ENCODE measurements at regions not wholly inside any gene's neighbourhood (a gene's known extent, or its start where the extent isn't known, plus 50 kb on each side); places are given as distances from the start of the nearest gene placed in this dataset.
"Not testable (repeated sequence)": the region's sequence is repeated elsewhere in the genome, so short reads cannot be mapped to it uniquely, and the experiment has no call there.

- DNase-seq (no peak), ATAC-seq (no peak)
- intact Hi-C loops (cut with DNase I, micrococcal nuclease): no loop called here
Observed at GRCh38 chr11:114914231-114915005, 236.1 kb downstream of the NXPE2 start.

GRCh38 chr11:114915871-114916805 is 237.8 kb downstream of the NXPE2 start:
- ATAC-seq (no peak), DNase-seq (no peak)
- intact Hi-C loops (cut with DNase I, micrococcal nuclease): no loop called here

GRCh38 chr11:114918286-114918685 is 240.0 kb downstream of the NXPE2 start:
- DNase-seq: no peak
- intact Hi-C loops (cut with DNase I, micrococcal nuclease): no loop called here
- ATAC-seq: no peak

GRCh38 chr11:114921697-114922096 is 243.4 kb downstream of the NXPE2 start:
- no peak for ATAC-seq
- intact Hi-C loops (cut with DNase I, micrococcal nuclease): no loop called here
- no peak for DNase-seq

- intact Hi-C loops (cut with DNase I, micrococcal nuclease): no loop called here
- DNase-seq (no peak), ATAC-seq (no peak)
Observed at GRCh38 chr11:114924042-114924441, 245.7 kb downstream of the NXPE2 start.

GRCh38 chr11:114925591-114925990 is 247.3 kb downstream of the NXPE2 start:
- ATAC-seq (no peak), DNase-seq (no peak)
- intact Hi-C loops (cut with DNase I, micrococcal nuclease): no loop called here

- intact Hi-C loops (cut with DNase I, micrococcal nuclease): no loop called here
- DNase-seq: no peak
- ATAC-seq: no peak
Observed at GRCh38 chr11:114928260-114928870, 250.0 kb downstream of the NXPE2 start.

- ATAC-seq: no peak
- intact Hi-C loops (cut with DNase I, micrococcal nuclease): no loop called here
- DNase-seq: no peak
Observed at GRCh38 chr11:114929351-114930000, 251.1 kb downstream of the NXPE2 start.

GRCh38 chr11:114938799-114939198 is 260.5 kb downstream of the NXPE2 start:
- DNase-seq: no peak
- ATAC-seq: no peak
- intact Hi-C loops (cut with DNase I, micrococcal nuclease): no loop called here

- no peak for ATAC-seq
- intact Hi-C loops (cut with DNase I, micrococcal nuclease): no loop called here
- DNase-seq: no peak
Observed at GRCh38 chr11:114942207-114942606, 263.9 kb downstream of the NXPE2 start.

- ATAC-seq: no peak
- intact Hi-C loops (cut with DNase I, micrococcal nuclease): no loop called here
- no peak for DNase-seq
Observed at GRCh38 chr11:114949614-114950351, 271.5 kb downstream of the NXPE2 start.

GRCh38 chr11:114953039-114953438 is 274.7 kb downstream of the NXPE2 start:
- DNase-seq: no peak
- intact Hi-C loops (cut with DNase I, micrococcal nuclease): no loop called here
- ATAC-seq: no peak

- ATAC-seq (no peak), DNase-seq (no peak)
- intact Hi-C loops (cut with DNase I, micrococcal nuclease): no loop called here
Observed at GRCh38 chr11:114955923-114956322, 277.6 kb downstream of the NXPE2 start.

- intact Hi-C loops (cut with DNase I, micrococcal nuclease): no loop called here
- no peak for DNase-seq
- no peak for ATAC-seq
Observed at GRCh38 chr11:114956566-114956965, 278.2 kb downstream of the NXPE2 start.

- ATAC-seq (no peak), DNase-seq (no peak)
- intact Hi-C loops (cut with DNase I, micrococcal nuclease): loop anchor here in 1 of 2 donors (10.0 kb wide), 1 partner anchor 65 kb away; no protein-coding TSS in a partner anchor
Observed at GRCh38 chr11:114959953-114960505, 281.7 kb downstream of the NXPE2 start.

GRCh38 chr11:114960819-114961218 is 282.5 kb downstream of the NXPE2 start:
- ATAC-seq, DNase-seq: not testable (repeated sequence)
- intact Hi-C loops (cut with DNase I, micrococcal nuclease): loop anchor here in 1 of 2 donors (10.0 kb wide), 1 partner anchor 64 kb away; no protein-coding TSS in a partner anchor

- ATAC-seq: no peak
- DNase-seq: no peak
- intact Hi-C loops (cut with DNase I, micrococcal nuclease): loop anchor here in 1 of 2 donors (10.0 kb wide), 1 partner anchor 60 kb away; no protein-coding TSS in a partner anchor
Observed at GRCh38 chr11:114964676-114965214, 286.4 kb downstream of the NXPE2 start.
